H1 (cell line): ENCODE measurements at regions not wholly inside any gene's neighbourhood (a gene's known extent, or its start where the extent isn't known, plus 50 kb on each side); places are given as distances from the start of the nearest gene placed in this dataset.
A peak's percentile ranks its signal among the peaks of the same experiment; 100 is the strongest.

Experiments used
- CTCF ChIA-PET: fragments of 300-600 bp; sonication (Branson Sonifier 250); formaldehyde crosslinking; loops from one replicate; lab custom pipeline; 2021; ENCODE audit not compliant: partially characterized antibody; lab: Charles Lee
- POLR2A ChIA-PET: fragments of 300-600 bp; sonication (Branson Sonifier 250); formaldehyde crosslinking; loops from one replicate; lab custom pipeline; 2021; ENCODE audit warnings: inconsistent platforms; ENCODE audit not compliant: partially characterized antibody; lab: Charles Lee
- DNase-seq, 2 experiments: peaks; one replicate each; pipeline versions ENCODE4 v3.0.0 to v3.0.0-alpha.2; 2010 to 2022; ENCODE audit warnings: low spot score in 2 of 2, low read depth in 1 of 2, mixed read lengths in 1 of 2
- FAIRE-seq: peaks from 2 replicates; lab custom pipeline; 2011; peaks lifted over from hg19 to GRCh38; lab: Jason Lieb, UNC
- H2AFZ ChIP-seq: 2 replicates; pipeline ENCODE4 v1.8.1; 2012; ENCODE audit warnings: low read length, inconsistent platforms
- H2AK5ac ChIP-seq: 2 replicates; pipeline ENCODE4 v1.6.1; 2013; ENCODE audit warnings: low read depth, low read length
- H2BK120ac ChIP-seq: replicated peaks from 2 replicates; pipeline ENCODE3; 2013; ENCODE audit warnings: low read depth, low read length, inconsistent platforms
- H2BK12ac ChIP-seq: 2 replicates; pipeline ENCODE4 v1.6.1; 2013; ENCODE audit warnings: low read depth, low read length
- H2BK15ac ChIP-seq: 2 replicates; pipeline ENCODE4 v1.6.1; 2013; ENCODE audit warnings: low read length
- H2BK20ac ChIP-seq: 2 replicates; pipeline ENCODE4 v1.6.1; 2013; ENCODE audit warnings: low read length
- H2BK5ac ChIP-seq: 2 replicates; pipeline ENCODE4 v1.6.1; 2013; ENCODE audit warnings: low read depth, low read length
- H3K14ac ChIP-seq: 2 replicates; pipeline ENCODE4 v1.6.1; 2013; ENCODE audit warnings: inconsistent platforms; ENCODE audit not compliant: insufficient read length
- H3K18ac ChIP-seq: 2 replicates; pipeline ENCODE4 v1.6.1; 2013; ENCODE audit warnings: low read length; ENCODE audit errors: extremely low read depth
- H3K23ac ChIP-seq: 2 replicates; pipeline ENCODE4 v1.6.1; 2013; ENCODE audit warnings: inconsistent platforms; ENCODE audit not compliant: insufficient read length
- H3K23me2 ChIP-seq: 2 replicates; pipeline ENCODE4 v1.6.1; 2013; ENCODE audit warnings: low read depth, low read length
- H3K27ac ChIP-seq: 2 replicates; pipeline ENCODE4 v1.6.1; 2011; ENCODE audit warnings: low read depth, low read length, inconsistent platforms
- H3K27me3 ChIP-seq, 4 experiments: replicated peaks in 1 of 4; 1 replicate in 1 of 4; 2 replicates in 3 of 4; pipeline versions ENCODE4 v1.6.1 to v1.8.1; 2011 to 2013; ENCODE audit warnings: low read length in 3 of 4, mild to moderate bottlenecking in 3 of 4, inconsistent platforms in 2 of 4, mixed read lengths in 2 of 4, moderate library complexity in 1 of 4; ENCODE audit not compliant: control insufficient read depth in 3 of 4, insufficient read depth in 3 of 4; ENCODE audit errors: extremely low read depth in 1 of 4
- H3K36me3 ChIP-seq, 4 experiments: 2 replicates each; pipeline versions ENCODE4 v1.6.1 to v1.8.1; 2011 to 2013; ENCODE audit warnings: mild to moderate bottlenecking in 4 of 4, low read length in 3 of 4, moderate library complexity in 2 of 4, control low read depth in 1 of 4, inconsistent platforms in 1 of 4; ENCODE audit not compliant: insufficient read depth in 4 of 4, control insufficient read depth in 2 of 4
- H3K4ac ChIP-seq: replicated peaks from 2 replicates; pipeline ENCODE3; 2013; ENCODE audit warnings: low read length, low read depth, mixed read lengths, inconsistent platforms; ENCODE audit not compliant: insufficient read length
- H3K4me1 ChIP-seq, 4 experiments: replicated peaks in 1 of 4; 1 replicate in 1 of 4; 2 replicates in 3 of 4; pipeline versions ENCODE4 v1.6.1 to v1.8.1; 2011 to 2013; ENCODE audit warnings: low read length in 3 of 4, inconsistent platforms in 2 of 4, mixed read lengths in 1 of 4; ENCODE audit not compliant: insufficient read depth in 4 of 4, control insufficient read depth in 3 of 4
- H3K4me2 ChIP-seq, 2 experiments: 2 replicates each; pipeline versions ENCODE4 v1.6.1 to v1.8.1; 2011 to 2013; ENCODE audit warnings: low read depth in 2 of 2, low read length in 2 of 2, control low read depth in 1 of 2, inconsistent platforms in 1 of 2, mild to moderate bottlenecking in 1 of 2; ENCODE audit not compliant: insufficient read depth in 1 of 2
- H3K4me3 ChIP-seq, 4 experiments: fragments of 200-600, 300-600 bp in 1 of 4; sonication (generic), shearing (Covaris generic), sonication (Bioruptor Twin) in 1 of 4; 2 replicates each; pipeline versions ENCODE4 v1.5.1 to v1.8.1; 2011 to 2016; ENCODE audit warnings: low read length in 4 of 4, low read depth in 3 of 4, control low read depth in 2 of 4, inconsistent platforms in 2 of 4, mild to moderate bottlenecking in 2 of 4, mixed read lengths in 1 of 4, moderate library complexity in 1 of 4; ENCODE audit not compliant: insufficient read depth in 2 of 4; ENCODE audit errors: extremely low read depth in 1 of 4
- H3K56ac ChIP-seq: replicated peaks from 2 replicates; pipeline ENCODE3; 2013; ENCODE audit warnings: low read depth, mild to moderate bottlenecking, mixed read lengths, low read length, inconsistent platforms; ENCODE audit not compliant: insufficient read length
- H3K79me1 ChIP-seq: 2 replicates; pipeline ENCODE4 v1.6.1; 2013; ENCODE audit warnings: low read depth, low read length, control low read depth
- H3K79me2 ChIP-seq, 2 experiments: 2 replicates each; pipeline versions ENCODE4 v1.6.1 to v1.8.1; 2012 to 2013; ENCODE audit warnings: low read length in 2 of 2, mild to moderate bottlenecking in 2 of 2, inconsistent platforms in 1 of 2; ENCODE audit not compliant: insufficient read depth in 2 of 2, control insufficient read depth in 1 of 2
- H3K9ac ChIP-seq, 4 experiments: replicated peaks in 1 of 4; 1 replicate in 1 of 4; 2 replicates in 3 of 4; pipeline versions ENCODE4 v1.6.1 to v1.8.1; 2011 to 2013; ENCODE audit warnings: low read depth in 3 of 4, low read length in 3 of 4, control low read depth in 2 of 4, mild to moderate bottlenecking in 2 of 4, moderate library complexity in 2 of 4, inconsistent platforms in 1 of 4; ENCODE audit errors: extremely low read depth in 1 of 4
- H3K9me3 ChIP-seq, 2 experiments: 2 replicates each; pipeline versions ENCODE4 v1.6.1 to v1.8.1; 2012 to 2013; ENCODE audit warnings: mild to moderate bottlenecking in 2 of 2, moderate library complexity in 2 of 2, control low read depth in 1 of 2, inconsistent platforms in 1 of 2, low read depth in 1 of 2, low read length in 1 of 2, mixed read lengths in 1 of 2; ENCODE audit not compliant: insufficient read depth in 2 of 2
- H4K20me1 ChIP-seq, 2 experiments: replicated peaks in 1 of 2; 2 replicates each; pipeline versions ENCODE3 to v1.8.1; 2011 to 2013; ENCODE audit warnings: inconsistent platforms in 2 of 2, low read length in 2 of 2, mild to moderate bottlenecking in 1 of 2; ENCODE audit not compliant: insufficient read depth in 2 of 2, control insufficient read depth in 1 of 2
- H4K5ac ChIP-seq: 2 replicates; pipeline ENCODE4 v1.6.1; 2013; ENCODE audit warnings: low read length, low read depth, mixed read lengths, inconsistent platforms; ENCODE audit not compliant: insufficient read length
- H4K8ac ChIP-seq: 2 replicates; pipeline ENCODE4 v1.8.0; 2013; ENCODE audit warnings: mild to moderate bottlenecking, moderate library complexity, low read length, inconsistent platforms; ENCODE audit not compliant: insufficient read depth; ENCODE audit errors: extremely low read depth
- H4K91ac ChIP-seq: replicated peaks from 2 replicates; pipeline ENCODE3; 2013; ENCODE audit warnings: low read length, mixed read lengths, inconsistent platforms; ENCODE audit not compliant: insufficient read length
- CEBPB ChIP-seq: IDR thresholded peaks from 2 replicates; pipeline ENCODE4 v1.6.1; 2012; ENCODE audit warnings: low read depth, low read length
- GTF2F1 ChIP-seq: IDR thresholded peaks from 2 replicates; pipeline ENCODE4 v1.6.1; 2012; ENCODE audit warnings: low read depth, low read length, improper control_type of control experiment, borderline replicate concordance
- KDM1A ChIP-seq: fragments of 200-600, 300-600 bp; sonication (generic); IDR thresholded peaks from 2 replicates; pipeline ENCODE4 v1.7.1; 2016; ENCODE audit warnings: mild to moderate bottlenecking, low read length, borderline replicate concordance
- MAFK ChIP-seq: IDR thresholded peaks from 2 replicates; pipeline ENCODE4 v1.6.1; 2012; ENCODE audit warnings: low read depth, mild to moderate bottlenecking, improper control_type of control experiment, low read length
- POLR2AphosphoS5 ChIP-seq: IDR thresholded peaks from 2 replicates; pipeline ENCODE4 v1.6.1; 2011; ENCODE audit warnings: low read depth, low read length
- RFX5 ChIP-seq: IDR thresholded peaks from 2 replicates; pipeline ENCODE4 v1.6.1; 2011; ENCODE audit warnings: low read depth, low read length, improper control_type of control experiment, borderline replicate concordance
- SP2 ChIP-seq: IDR thresholded peaks from 2 replicates; pipeline ENCODE4 v1.6.1; 2012; ENCODE audit warnings: mild to moderate bottlenecking, low read length, inconsistent platforms
- TBP ChIP-seq: IDR thresholded peaks from 2 replicates; pipeline ENCODE4 v1.6.1; 2011; ENCODE audit warnings: low read depth, low read length, improper control_type of control experiment
- TEAD4 ChIP-seq: IDR thresholded peaks from 2 replicates; pipeline ENCODE4 v1.6.1; 2012; ENCODE audit warnings: low read depth, low read length, inconsistent platforms, mixed read lengths

DNA sequence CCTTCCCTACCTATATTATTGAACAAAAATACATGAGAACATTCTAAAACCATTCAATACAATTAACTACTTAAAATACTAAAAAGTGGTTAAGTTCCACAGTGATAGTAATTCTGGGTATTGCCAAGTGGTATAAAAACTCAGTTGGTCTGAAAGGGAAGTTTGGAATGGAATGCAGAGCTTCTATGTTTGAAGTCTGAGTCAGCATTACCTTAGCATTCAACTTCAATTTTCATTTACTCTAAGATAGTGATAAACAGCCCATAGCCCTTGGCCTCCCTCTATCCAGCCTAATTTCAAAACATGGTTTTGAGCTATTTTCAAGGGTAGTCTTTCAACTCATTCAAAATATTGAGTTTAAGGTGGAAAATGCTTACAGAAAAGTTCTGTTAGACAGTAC lies 140.4 kb upstream of the ASCC3 start:
- Histone ChIP-seq H2AK5ac (no peak overlapping the region), H3K23ac (no peak overlapping the region), H3K56ac (no peak overlapping the region), H2BK12ac (no peak overlapping the region), H2BK20ac (no peak overlapping the region), H4K91ac (no peak overlapping the region), H3K9me3 (peaks cover 0 to 2% of the 10 kb centered on the region in 2 experiments; a peak in 1 of 4 replicates), H3K23me2 (no peaks in the 10 kb centered on the region), H3K36me3 (no peaks in the 10 kb centered on the region), H3K4me1 (no peaks in the 10 kb centered on the region), H4K5ac (no peak overlapping the region), H3K79me2 (no peaks in the 10 kb centered on the region), H3K9ac (no peak overlapping the region), H3K27ac (no peak overlapping the region), H2BK15ac (no peak overlapping the region), H2AFZ (no peak overlapping the region), H3K18ac (no peak overlapping the region), H2BK120ac (no peak overlapping the region), H4K8ac (no peak overlapping the region), H3K79me1 (no peaks in the 10 kb centered on the region), H3K4me3 (no peak overlapping the region), H3K4ac (no peak overlapping the region), H2BK5ac (no peak overlapping the region), H3K27me3 (no peaks in the 10 kb centered on the region), H3K4me2 (no peak overlapping the region), H4K20me1 (no peaks in the 10 kb centered on the region), H3K14ac (no peak overlapping the region)
- TF ChIP-seq TBP = no peak
- TF ChIP-seq SP2 = no peak
- TF ChIP-seq TEAD4 = no peak
- no peak for TF ChIP-seq GTF2F1
- TF ChIP-seq RFX5 = no peak
- peak; percentile 51; the same call in 1 of the 2 replicates for TF ChIP-seq MAFK
- no peak for TF ChIP-seq POLR2AphosphoS5
- no peak for TF ChIP-seq CEBPB
- no peak for TF ChIP-seq KDM1A
- POLR2A ChIA-PET = no interaction called here
- DNase-seq (no peak), FAIRE-seq (no peak)
- CTCF ChIA-PET = interaction anchor here (1.1 kb wide), 1 partner anchor 249 kb away, joined by 3 read pairs; no protein-coding TSS in a partner anchor
